ENCODE measurements at regions not wholly inside any gene's neighbourhood (a gene's known extent, or its start where the extent isn't known, plus 50 kb on each side); places are given as distances from the start of the nearest gene placed in this dataset.

DNA sequence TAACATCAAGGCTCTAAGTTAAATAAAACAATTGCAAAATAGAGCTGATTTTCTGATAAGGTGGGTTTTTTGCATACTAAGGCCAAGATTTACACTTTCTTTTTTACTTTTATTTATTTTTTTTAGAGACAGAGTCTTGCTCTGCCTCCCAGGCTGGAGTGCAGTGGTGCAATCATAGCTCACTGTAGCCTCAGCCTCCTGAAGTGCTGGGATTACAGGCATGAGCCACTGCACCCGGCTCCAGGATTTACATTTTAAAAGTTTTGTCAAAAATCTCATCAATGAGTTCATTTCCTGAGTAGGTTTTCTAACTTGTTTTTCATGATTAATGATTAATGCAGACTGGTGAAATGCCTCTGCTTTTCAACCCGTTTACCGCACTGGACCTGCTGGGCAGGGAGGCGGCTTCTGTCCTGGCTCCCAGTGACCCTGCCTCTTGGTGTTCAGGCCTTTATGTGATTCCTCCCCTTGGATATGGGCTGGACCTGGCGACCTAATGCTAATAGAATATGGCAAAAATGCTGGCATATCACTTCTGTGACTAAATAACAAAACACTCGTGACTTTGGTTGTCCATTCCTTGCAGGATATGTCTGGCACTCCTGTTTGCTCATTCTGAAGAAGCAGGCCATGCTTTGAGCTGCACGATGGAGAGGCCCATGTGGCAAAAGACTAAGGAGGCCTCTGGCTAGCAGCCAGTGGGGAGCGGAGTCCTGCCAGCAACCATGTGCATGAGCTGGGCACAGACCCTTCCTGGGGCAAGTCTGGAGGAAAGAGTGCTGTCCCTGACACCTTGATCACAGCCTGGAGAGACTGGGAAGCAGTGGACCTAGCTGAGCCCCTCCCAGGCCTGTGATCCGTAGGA lies 72.2 kb upstream of the PTCH1 start:
- H3K27me3 ChIP-seq (ENCODE audit: low read length), result no peaks in the 10 kb centered on the region
- no peak for TF ChIP-seq EZH2phosphoT487 (conservative IDR thresholded peaks at IDR 0.05; ENCODE audit: low read length)
- no peak overlapping the region for H3K4me3 ChIP-seq (ENCODE audit: insufficient read depth, low read length, poor library complexity, severe bottlenecking)
- H3K36me3 ChIP-seq (ENCODE audit: low read length), result no peaks in the 10 kb centered on the region
- H4K20me1 ChIP-seq (ENCODE audit: low read depth, low read length), result no peaks in the 10 kb centered on the region
- H3K4me2 ChIP-seq (ENCODE audit: low read depth, low read length, poor library complexity, severe bottlenecking), result no peak overlapping the region
- H3K9me2 ChIP-seq (replicated peaks; ENCODE audit: insufficient read depth, low read length), result no peaks in the 10 kb centered on the region
- no peak overlapping the region for H3K9ac ChIP-seq (ENCODE audit: low read length)
- H3F3A ChIP-seq (ENCODE audit: insufficient read depth), result no peaks in the 10 kb centered on the region
- H3K9me3 ChIP-seq (ENCODE audit: insufficient read depth, low read length), result no peaks in the 10 kb centered on the region
- no peak overlapping the region for H2AFZ ChIP-seq (ENCODE audit: low read depth, low read length, severe bottlenecking)
- no peak overlapping the region for H3K27ac ChIP-seq (ENCODE audit: low read depth, low read length)
- no peaks in the 10 kb centered on the region for H3K79me2 ChIP-seq (ENCODE audit: insufficient read depth, low read length)

DNA sequence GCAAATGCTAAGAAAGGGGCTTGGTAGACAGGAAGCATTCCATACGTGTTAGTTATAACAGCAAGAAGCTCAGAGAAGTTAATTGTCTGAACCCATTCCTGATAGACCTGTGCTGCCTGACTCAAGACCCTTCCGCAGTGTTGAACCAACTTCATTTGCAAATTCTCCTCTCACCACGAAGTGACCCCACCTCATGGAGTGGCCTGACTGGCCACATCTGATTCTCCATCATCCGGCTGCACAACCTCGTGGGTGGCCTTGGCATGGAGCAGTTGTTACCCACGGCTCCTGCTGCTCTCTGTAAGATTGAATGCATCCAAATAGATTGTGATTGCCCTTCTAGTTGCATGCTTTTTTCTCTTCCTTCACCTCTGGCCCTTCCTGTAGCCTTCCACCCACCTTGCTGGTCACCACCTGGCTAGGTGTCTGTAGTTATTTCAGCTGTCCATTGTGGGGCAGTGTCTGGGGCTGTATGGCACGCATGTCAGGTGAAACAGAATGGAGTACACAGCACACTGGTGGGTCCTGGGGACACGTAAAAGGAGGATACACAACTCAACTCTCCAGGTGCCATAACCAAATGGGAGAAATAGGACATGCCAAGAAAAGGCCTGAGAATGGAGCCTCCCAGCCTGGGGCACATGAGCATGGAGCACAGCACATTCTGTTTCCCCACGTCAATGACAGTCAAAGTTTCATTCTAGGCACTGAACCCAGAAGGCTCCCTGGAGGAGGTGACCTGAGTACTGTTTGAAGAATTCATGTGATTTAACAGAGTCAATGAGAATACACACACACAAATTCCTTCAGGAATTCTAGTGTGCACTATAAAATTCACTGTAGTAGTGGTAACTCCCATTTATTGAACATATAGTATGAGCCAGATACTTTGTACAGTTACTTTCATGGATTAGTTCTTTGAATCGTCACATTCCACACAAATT lies 70.5 kb upstream of the PTCH1 start:
- no peak overlapping the region for H3K27ac ChIP-seq (ENCODE audit: low read depth, low read length)
- no peaks in the 10 kb centered on the region for H3K9me3 ChIP-seq (ENCODE audit: insufficient read depth, low read length)
- no peak overlapping the region for H3K4me3 ChIP-seq (ENCODE audit: insufficient read depth, low read length, poor library complexity, severe bottlenecking)
- no peak overlapping the region for H2AFZ ChIP-seq (ENCODE audit: low read depth, low read length, severe bottlenecking)
- no peaks in the 10 kb centered on the region for H3K36me3 ChIP-seq (ENCODE audit: low read length)
- no peaks in the 10 kb centered on the region for H3K9me2 ChIP-seq (replicated peaks; ENCODE audit: insufficient read depth, low read length)
- no peaks in the 10 kb centered on the region for H4K20me1 ChIP-seq (ENCODE audit: low read depth, low read length)
- no peaks in the 10 kb centered on the region for H3K27me3 ChIP-seq (ENCODE audit: low read length)
- no peaks in the 10 kb centered on the region for H3F3A ChIP-seq (ENCODE audit: insufficient read depth)
- no peak overlapping the region for H3K9ac ChIP-seq (ENCODE audit: low read length)
- H3K4me2 ChIP-seq (ENCODE audit: low read depth, low read length, poor library complexity, severe bottlenecking), result no peak overlapping the region
- TF ChIP-seq EZH2phosphoT487 (conservative IDR thresholded peaks at IDR 0.05; ENCODE audit: low read length) (no peak), CTCF (IDR thresholded peaks at IDR 0.05; ENCODE audit: insufficient read depth, low read length, poor library complexity, severe bottlenecking) (no peak)
- no peaks in the 10 kb centered on the region for H3K79me2 ChIP-seq (ENCODE audit: insufficient read depth, low read length)

GRCh38 chr9:95586326-95586725 lies 69.6 kb upstream of the PTCH1 start:
- Histone ChIP-seq H3K4me3 (ENCODE audit: insufficient read depth, low read length, poor library complexity, severe bottlenecking) (no peak overlapping the region), H2AFZ (ENCODE audit: low read depth, low read length, severe bottlenecking) (no peak overlapping the region), H3K4me2 (ENCODE audit: low read depth, low read length, poor library complexity, severe bottlenecking) (no peak overlapping the region), H3K9ac (ENCODE audit: low read length) (no peak overlapping the region), H3F3A (ENCODE audit: insufficient read depth) (no peaks in the 10 kb centered on the region), H4K20me1 (ENCODE audit: low read depth, low read length) (no peaks in the 10 kb centered on the region), H3K27me3 (ENCODE audit: low read length) (no peaks in the 10 kb centered on the region), H3K27ac (ENCODE audit: low read depth, low read length) (no peak overlapping the region), H3K9me3 (ENCODE audit: insufficient read depth, low read length) (no peaks in the 10 kb centered on the region), H3K9me2 (replicated peaks; ENCODE audit: insufficient read depth, low read length) (no peaks in the 10 kb centered on the region), H3K36me3 (ENCODE audit: low read length) (no peaks in the 10 kb centered on the region), H3K79me2 (ENCODE audit: insufficient read depth, low read length) (no peaks in the 10 kb centered on the region)
- TF ChIP-seq EZH2phosphoT487 (conservative IDR thresholded peaks at IDR 0.05; ENCODE audit: low read length), result no peak
- TF ChIP-seq CTCF (IDR thresholded peaks at IDR 0.05; ENCODE audit: insufficient read depth, low read length, poor library complexity, severe bottlenecking), result no peak

Measured in SU-DHL-6 (cell line).